ENCODE measurements at regions not wholly inside any gene's neighbourhood (a gene's known extent, or its start where the extent isn't known, plus 50 kb on each side); places are given as distances from the start of the nearest gene placed in this dataset.

- Histone ChIP-seq H3K27ac (peak overlapping the region in 1 of 2 donors; percentile 78), H3K9me3 (no peaks in the 10 kb centered on the region), H3K4me1 (peaks cover 3 to 7% of the 10 kb centered on the region in 2 donors), H3K4me3 (no peak overlapping the region), H3K27me3 (no peaks in the 10 kb centered on the region), H3K36me3 (no peaks in the 10 kb centered on the region)
- TF ChIP-seq, protein P1, sequence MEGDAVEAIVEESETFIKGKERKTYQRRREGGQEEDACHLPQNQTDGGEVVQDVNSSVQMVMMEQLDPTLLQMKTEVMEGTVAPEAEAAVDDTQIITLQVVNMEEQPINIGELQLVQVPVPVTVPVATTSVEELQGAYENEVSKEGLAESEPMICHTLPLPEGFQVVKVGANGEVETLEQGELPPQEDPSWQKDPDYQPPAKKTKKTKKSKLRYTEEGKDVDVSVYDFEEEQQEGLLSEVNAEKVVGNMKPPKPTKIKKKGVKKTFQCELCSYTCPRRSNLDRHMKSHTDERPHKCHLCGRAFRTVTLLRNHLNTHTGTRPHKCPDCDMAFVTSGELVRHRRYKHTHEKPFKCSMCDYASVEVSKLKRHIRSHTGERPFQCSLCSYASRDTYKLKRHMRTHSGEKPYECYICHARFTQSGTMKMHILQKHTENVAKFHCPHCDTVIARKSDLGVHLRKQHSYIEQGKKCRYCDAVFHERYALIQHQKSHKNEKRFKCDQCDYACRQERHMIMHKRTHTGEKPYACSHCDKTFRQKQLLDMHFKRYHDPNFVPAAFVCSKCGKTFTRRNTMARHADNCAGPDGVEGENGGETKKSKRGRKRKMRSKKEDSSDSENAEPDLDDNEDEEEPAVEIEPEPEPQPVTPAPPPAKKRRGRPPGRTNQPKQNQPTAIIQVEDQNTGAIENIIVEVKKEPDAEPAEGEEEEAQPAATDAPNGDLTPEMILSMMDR (IDR thresholded peaks at IDR 0.05), result no peak
- no peak for TF ChIP-seq POLR2A (IDR thresholded peaks at IDR 0.05)
- DNase-seq, result no peak
- intact Hi-C loops (cut with DNase I; ENCODE audit: low total_unique reads), result no loop called here
Measured at GRCh38 chr9:16215353-16215680, 655.2 kb downstream of the BNC2 start.

GRCh38 chr9:16217943-16218701 lies 652.3 kb downstream of the BNC2 start:
- Histone ChIP-seq H3K4me3 (no peak overlapping the region), H3K9me3 (no peaks in the 10 kb centered on the region), H3K36me3 (no peaks in the 10 kb centered on the region), H3K27ac (peak overlapping the region; percentile 18 to 30), H3K27me3 (no peaks in the 10 kb centered on the region), H3K4me1 (peaks cover 3 to 7% of the 10 kb centered on the region in 2 donors)
- no peak for TF ChIP-seq POLR2A (IDR thresholded peaks at IDR 0.05)
- TF ChIP-seq, protein P1 (IDR thresholded peaks at IDR 0.05), result no peak
- intact Hi-C loops (cut with DNase I; ENCODE audit: low total_unique reads), result no loop called here
- DNase-seq, result peak in 1 of 2 donors; percentile 36

- H3K4me3 ChIP-seq, result no peak overlapping the region
- no peaks in the 10 kb centered on the region for H3K9me3 ChIP-seq
- intact Hi-C loops (cut with DNase I; ENCODE audit: low total_unique reads), result no loop called here
- TF ChIP-seq, protein P1 (IDR thresholded peaks at IDR 0.05), result no peak
- no peak for TF ChIP-seq POLR2A (IDR thresholded peaks at IDR 0.05)
- no peak for DNase-seq
- no peaks in the 10 kb centered on the region for H3K36me3 ChIP-seq
- H3K27me3 ChIP-seq, result no peaks in the 10 kb centered on the region
- no peaks in the 10 kb centered on the region for H3K4me1 ChIP-seq
- peak overlapping the region in 1 of 2 donors; percentile 4 for H3K27ac ChIP-seq
Measured at GRCh38 chr9:16221366-16221765, 649.1 kb downstream of the BNC2 start.

DNA sequence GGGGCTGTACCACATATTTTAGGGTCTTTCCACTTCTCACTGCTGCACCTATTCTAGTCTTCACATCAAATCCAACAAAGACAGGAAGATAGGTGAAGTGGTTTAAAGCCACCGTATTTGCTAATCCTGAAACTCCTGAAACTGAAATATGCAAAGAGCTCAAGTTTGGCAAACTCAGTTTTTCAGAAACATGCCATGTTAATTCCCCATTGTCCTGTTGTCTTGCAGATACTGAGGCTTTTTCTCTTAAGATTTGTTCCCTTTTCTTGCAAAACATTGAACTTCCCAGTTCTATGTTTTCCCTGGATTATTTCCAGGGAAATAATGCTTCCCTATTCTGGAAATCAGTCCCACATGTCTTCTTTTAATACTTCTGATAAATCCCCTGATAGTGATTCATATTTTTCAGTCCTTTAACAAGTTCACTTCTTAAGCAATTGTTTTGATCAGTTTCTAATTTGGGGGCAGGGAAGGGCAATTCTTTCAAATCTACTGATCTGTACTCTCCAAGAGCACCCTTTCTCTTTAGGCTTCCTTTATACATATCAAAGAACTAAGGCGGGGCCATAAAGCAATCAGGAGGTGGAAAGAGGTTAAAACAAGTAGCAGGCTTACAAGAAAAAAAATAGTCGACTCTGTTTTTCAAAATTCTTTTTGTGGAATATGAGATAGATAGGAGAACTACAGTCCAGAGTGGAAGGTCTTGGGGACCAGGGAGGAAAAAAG lies 648.5 kb downstream of the BNC2 start:
- intact Hi-C loops (cut with DNase I; ENCODE audit: low total_unique reads), result no loop called here
- Histone ChIP-seq H3K4me3 (no peak overlapping the region), H3K4me1 (no peaks in the 10 kb centered on the region), H3K9me3 (no peaks in the 10 kb centered on the region), H3K36me3 (no peaks in the 10 kb centered on the region), H3K27me3 (no peaks in the 10 kb centered on the region), H3K27ac (peak overlapping the region in 1 of 2 donors; percentile 18)
- DNase-seq, result no peak
- TF ChIP-seq, protein P1 (IDR thresholded peaks at IDR 0.05), result no peak
- no peak for TF ChIP-seq POLR2A (IDR thresholded peaks at IDR 0.05)
